GM21360 (cell line): ENCODE measurements at regions not wholly inside any gene's neighbourhood (a gene's known extent, or its start where the extent isn't known, plus 50 kb on each side); places are given as distances from the start of the nearest gene placed in this dataset.

Experiments used
- ATAC-seq: cut with Tn5 transposase; IDR thresholded peaks from one replicate; pipeline ENCODE4 v1.9.1; 2021; ENCODE audit warnings: mild to moderate bottlenecking, moderate library complexity; ENCODE audit not compliant: unreplicated experiment

DNA sequence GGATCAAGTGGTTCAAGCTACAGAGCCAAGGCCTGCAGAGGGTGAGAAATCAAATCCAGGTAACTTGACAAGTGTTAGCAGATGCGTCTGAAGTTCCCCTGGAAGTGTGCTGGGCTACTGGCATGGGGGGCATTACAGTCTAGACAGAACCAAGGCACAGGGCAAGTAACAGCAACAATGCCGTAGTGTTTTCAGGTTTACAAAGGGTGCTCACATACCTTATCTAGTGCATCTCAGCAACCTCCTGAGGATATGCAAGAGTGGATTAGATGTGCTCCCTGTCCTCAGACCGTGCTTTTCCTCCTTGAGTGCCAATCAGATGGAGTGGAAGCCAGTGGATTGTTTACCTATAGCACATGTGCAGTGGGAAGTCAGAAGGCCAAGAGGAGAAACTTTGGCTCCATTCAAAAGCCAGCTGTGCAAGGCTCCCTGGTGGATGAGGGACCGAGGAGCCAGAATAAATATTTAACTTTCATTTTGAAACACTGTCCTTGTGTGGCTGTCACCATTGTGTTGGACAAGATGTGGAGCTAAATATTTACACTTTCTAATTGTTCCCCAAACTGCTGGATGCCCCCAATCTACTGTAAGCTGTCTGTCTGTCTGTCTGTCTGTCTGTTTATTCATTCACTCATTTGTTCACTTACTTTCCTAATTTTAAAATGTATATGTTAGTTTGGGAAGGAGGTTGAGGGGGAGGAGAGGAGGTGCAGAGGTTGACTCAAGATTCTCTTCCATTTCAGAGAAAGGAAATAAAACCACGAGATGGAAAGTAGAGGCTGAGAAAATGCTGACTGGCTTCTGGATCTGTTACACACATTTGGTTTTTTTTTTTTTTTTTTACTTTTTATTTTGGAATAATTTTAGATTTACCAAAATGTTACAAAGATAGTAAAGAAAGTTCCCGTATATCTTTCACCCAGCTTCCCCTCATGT is 184.0 kb upstream of the PARP11 start:
- no peak for ATAC-seq

DNA sequence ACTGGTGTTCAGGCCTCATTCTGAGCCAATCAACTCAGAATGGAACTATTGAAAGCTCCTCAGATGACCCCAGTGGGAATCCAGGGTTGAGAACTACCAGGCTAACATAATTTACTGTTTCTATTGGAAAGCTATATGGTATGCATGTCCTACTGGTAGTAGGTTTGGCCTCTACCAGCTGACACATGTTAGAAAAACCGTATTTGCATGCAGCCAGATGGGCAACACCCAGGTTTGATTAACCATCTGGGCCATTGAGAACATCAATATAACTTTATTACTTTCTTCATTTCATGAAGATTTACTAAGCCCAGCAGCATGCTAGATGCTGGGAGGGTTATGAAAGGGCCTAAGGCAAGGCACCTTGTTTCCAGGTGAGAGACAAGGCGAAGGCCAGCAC is 181.4 kb upstream of the PARP11 start:
- ATAC-seq = no peak

DNA sequence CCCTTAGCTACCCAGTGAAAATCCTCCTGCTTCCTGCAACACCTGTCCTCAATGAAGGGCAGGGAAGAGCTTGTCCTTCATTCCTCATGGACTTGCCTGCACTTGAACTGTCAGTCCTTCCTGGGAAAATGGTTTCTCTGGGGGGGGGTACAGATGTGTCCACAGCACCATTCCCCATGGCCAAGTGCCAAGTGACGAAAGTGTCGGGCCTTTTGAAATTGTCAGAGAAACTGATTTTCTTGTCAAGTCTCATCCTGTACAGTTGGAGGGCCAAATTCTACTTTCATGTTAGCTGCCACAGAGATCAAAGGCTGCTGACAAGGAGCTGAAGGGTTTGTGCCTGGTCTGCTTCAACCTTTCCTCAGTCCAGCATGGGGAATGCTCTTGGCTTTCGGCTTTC is 179.5 kb upstream of the PARP11 start:
- ATAC-seq = no peak

DNA sequence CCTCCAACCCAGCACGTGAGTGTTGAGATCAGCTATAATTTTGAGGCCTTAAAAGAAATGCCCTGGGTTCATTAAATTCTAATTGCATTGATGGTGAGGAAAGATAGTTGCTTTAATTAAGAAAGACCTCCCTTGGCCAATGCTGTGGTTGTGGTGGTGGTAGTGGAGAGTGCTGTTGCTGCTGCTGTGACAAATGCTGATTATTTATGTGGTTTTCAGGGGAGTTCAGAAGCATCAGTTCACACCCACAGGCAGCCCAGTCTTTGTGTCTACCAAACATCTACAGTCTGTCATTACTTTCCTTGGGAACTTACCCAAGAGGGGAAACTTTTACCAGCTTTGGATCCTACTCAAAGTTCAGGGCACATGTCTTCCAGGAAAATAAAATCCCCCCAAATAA is 178.4 kb upstream of the PARP11 start:
- ATAC-seq = no peak

DNA sequence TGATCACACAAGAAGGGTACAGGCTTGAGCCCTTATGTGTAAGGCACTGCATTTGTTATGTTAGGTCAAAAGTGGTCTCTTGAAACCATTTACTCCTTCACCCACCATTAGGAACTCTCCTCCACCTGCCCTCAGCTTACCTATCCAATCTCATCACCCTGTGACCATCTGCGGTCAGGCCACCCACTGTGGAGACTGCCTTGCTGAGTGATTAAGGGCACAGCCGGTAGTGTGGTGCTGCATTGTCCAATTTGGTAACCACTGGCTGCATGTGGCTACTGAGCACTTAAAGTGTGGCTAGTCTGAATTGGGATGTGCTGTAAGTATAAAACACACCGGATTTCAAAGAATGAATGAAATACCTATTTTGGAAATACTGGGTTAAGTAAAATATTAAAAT is 177.1 kb upstream of the PARP11 start:
- no peak for ATAC-seq

DNA sequence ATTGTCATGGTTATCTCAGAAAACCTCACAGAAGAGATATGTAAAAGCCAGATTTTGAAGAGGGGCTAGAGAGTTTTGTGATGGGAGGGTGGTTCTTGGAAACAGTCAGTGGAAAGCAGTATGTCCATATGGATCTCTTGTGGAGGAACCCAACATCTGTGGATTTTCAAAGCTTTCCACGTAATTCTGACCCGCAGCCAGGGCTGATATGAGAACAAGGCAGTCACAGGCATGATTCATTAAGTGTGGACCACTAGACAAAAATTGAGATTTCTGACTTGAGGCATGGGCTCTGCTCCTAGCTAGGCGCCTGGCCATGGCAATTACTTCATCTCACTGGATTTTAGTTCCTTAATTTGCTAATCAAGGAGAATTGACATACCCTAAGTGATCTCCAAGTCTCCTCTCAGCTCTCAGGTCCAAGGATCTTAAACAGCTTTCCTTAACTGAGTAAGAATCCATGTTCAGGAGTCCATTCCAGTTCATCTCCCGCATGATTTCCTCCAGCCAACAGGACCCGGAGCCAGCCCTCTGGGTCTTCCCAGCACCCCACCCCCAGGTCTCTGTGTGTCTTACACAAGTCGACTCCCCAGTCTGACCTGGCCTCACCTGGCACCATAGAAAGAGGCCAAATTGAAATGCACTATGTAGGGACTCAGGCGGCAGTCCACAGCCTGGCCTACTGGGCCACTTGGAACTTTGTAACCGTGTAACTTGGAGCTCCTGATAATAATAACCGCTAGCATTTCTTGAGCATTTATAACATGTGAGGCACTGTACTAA is 176.3 kb upstream of the PARP11 start:
- ATAC-seq = no peak

DNA sequence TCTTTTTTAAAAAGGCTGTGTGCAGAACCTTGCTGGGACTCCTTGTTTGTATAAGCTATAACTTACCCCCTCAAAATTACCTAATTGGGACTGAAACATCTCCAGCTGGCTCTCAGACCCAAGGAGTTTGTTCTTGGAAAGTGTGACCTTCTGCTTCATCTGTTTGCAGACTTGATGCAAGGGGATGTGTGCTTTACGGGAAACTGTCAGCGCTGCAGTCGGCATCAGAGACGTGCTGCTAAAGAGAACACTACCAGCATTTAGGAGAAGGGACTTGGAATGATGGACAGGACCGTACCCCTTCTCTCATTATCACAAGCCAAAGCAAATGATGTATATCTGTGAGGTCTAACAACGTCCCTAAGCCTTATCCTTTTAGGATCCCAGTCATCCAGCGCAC is 174.2 kb upstream of the PARP11 start:
- ATAC-seq = no peak

DNA sequence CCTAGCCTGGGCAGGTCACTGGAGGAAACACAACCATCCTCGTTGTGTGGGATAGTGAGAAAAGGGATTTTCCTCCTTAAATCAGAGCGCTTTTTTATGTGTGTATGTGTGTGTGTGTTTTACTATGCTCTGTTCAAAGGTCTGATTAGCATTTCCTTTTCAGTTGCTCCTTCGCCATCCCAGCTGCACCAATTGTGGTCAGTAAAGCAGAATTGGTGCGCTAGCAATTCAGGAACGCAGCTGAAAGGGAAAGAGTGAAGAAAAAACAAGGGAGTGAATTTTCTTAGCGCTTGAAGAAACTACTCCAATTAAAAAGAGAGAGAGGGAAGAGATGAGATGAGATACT is 173.3 kb upstream of the PARP11 start:
- no peak for ATAC-seq

DNA sequence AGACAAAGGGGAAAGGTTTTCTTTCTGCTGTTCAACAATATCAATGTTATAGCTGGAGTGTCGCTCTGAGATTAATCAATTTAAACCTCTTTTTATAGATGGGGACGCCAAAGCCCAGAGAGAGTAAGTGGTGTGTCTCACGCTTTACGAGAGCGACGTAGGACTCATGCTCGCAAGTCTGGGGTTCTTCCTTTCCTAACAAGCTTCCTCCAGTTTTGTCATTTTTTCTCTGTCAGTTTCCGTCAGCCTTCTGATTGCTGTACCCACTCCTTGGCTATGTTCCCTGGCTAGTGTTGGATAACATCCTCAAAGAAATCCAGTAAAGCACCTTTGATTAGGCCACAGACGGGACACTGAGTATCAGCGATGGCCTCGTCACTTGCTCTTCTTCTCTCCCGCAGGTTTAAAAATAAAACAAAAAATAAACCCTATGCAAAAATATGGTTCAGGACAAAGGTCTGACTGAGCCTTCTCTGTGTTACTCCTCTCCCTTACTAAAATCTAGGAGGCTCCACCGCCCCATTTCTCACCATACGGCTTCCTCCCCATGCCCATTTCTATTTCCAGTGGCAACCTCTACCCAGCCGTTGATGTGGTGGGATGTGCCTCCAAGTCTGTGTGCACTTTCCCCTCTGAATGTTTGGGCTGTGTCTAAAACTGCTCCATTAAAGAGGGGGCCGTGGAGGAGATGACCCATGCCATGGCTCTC is 172.7 kb upstream of the PARP11 start:
- no peak for ATAC-seq

DNA sequence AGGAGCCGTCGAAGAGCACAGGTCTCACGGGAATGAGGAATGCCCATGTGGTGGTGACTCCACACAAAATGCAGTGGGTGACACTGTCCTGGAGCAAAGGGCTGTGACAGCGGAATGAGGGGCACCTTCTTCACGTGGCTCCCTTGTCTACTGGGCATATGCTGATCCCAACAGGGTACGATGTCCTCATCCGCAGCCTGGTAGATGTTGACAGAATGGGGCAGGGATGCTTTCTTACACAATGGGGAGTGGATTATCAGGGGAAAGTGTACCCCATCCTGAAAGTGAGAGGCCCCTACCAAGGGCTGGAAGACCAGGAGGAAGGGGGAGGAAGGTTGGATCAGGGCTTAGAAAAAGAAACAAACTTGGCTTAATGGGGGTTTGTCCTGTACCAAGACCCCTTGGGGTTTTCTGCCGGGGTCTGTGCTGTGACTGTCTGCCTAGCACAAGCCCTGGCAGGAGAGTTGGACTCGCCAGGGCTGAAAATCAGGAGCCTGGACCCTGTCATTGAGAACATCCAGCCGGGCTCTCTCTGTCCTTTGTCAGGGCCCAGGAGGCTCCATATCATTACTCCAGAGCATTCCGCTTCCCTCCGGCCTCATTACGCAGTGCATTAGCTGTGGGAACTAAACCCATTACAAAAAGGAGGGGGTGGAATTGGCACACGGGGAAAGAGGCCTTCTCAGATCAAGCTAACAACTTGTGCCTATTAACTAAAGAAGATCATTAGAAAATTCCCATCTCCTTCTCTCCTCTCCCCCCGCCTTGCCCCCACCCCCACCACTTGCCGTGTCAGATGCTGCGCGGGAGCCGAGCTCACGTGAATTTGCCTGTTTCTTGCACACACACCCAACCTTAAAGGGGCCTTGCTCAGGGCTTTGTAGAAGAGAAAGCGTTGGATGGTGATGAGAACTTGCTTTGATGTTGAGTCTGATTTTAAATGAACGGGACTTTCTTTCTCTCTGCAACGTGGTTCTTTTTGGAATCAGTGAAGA is 171.8 kb upstream of the PARP11 start:
- no peak for ATAC-seq

DNA sequence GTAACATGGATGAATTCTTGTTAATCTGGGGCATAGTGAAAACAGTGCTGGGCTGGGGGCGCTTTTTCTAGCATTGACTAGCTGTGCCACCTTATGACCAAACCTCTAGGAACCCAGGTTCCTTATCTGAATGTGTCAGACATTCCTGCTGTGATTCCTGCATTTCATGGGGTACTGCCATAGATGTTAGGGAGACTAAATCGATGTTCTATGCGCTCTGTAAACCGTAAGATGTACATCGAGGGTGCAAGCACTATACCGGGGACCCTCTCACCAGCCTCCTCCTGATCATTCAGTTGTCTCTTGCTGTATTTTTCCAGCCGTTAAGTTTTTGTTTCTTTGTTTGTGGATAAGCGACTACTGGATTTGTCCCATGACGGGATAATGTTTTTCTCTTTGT is 170.9 kb upstream of the PARP11 start:
- no peak for ATAC-seq

DNA sequence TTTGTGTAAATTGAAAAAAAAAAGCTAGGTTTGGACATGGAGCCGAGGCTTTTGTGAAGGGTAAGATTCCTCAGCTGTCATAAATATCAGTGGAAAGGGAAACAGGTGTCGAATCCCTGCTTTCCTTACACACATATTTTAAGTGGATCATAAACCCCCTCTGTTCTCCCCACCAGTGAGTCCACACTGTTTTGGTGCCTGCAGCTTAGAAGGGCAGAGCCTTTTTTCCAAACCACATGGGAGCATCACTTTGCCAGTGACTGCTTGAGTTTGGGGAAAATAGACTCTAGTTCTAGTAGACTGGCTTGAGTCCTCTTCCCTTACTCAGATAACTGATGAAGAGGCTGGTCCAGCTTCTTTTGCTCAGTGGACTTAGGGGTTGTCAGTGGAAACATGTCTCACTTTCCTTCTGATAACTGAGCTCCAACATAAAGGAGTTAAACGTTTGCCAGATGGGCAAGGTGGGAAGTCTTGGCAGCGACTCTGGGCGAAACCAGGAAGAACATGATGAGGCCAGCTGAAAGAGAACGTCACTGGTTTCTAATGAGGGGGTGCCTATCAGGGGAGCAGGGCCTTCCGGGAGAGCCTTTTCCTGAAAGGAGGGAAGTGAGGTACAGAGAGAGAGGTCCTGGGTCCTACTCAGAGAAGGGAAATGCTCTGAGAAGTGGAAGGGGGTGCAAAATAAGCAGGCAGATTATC is 168.1 kb upstream of the PARP11 start:
- no peak for ATAC-seq

DNA sequence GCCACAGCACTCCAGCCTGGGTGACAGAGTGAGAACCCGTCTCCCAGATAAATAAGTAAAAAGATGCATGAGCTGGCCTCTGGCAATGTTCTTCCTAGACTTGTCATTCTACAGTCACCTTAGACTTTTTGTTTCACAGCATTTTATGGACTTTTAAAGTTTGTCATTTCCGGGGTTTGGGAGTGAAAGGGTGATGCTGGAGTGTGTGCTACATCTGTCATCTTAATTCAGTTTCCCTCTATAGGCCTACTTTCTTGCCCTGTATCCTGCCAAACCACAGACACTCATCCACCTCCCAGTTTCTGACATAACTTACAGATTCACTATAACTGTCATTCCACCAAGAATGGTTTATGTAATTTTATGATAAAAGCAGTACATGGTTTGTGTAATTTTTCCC is 166.7 kb upstream of the PARP11 start:
- no peak for ATAC-seq

DNA sequence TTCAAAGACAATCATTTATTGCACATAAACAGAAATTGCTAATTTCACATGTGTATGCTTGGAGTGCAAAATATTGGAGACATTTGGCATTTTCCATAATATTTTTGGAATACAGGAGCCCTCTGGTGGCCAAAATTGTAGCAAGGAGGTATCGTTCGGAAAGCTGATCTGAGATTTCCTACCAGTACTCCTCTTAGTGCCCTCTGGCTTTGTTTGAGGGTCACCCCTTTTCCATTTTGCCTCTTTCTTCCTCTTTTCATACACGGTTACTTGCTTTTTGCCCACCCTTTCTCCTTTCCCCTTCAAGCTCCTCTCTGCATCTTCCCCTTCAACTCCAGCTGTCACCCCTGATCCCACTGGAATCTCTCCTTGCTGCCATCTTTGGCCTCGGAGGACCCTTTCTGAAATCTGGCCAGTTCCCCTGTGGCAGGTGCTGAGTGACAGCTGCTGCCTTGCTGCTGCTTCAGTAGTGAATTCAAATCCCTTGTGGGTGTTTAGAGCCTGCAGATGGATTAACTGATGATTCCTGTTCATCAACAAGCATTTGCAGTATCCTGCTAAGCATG is 164.6 kb upstream of the PARP11 start:
- no peak for ATAC-seq

DNA sequence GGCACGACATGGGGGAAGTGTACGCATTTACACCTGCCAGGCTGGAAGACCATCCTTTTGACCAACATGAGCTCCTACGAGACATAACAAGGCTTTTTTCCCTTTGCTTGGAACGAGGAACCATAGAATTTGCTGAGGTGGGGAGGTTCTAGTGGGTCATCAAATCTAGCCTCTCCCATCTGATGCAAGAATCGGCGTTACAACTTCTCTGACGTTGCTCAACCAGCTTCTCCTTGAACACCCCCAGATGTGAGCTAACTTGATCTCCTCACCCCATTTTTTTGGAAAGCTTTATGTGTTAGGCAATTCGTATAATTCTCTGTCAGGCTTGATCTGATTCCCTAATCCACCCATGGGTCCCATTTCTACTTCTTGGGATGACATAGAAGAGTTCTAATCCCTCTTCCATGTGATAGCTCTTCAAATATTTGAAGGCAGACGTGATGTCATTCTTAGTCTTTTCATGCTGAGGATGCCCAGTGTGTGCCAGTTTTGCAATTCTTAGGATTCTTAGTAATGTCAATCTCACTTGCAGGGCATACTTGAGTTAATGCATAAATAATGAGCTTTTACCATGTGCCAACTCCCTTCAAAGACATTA is 163.6 kb upstream of the PARP11 start:
- no peak for ATAC-seq

DNA sequence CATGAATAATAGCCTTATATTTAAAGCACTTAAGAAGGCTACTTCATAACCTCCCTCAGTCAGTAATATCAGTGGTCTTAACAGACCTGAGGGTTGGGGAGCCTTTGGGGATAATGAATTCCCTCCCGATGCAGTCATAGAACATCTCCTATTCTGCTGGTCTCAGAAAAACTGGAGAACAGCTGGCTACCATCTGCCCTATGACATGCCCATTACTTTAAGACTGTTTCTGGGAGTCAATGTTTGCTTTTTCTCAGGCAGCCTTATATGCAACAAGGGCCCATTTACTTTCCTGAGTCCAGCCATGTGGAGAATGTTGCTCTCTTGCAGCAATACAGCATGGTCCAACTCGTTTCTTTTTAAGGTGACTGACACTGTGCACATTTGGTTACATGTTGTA is 161.7 kb upstream of the PARP11 start:
- ATAC-seq = no peak

DNA sequence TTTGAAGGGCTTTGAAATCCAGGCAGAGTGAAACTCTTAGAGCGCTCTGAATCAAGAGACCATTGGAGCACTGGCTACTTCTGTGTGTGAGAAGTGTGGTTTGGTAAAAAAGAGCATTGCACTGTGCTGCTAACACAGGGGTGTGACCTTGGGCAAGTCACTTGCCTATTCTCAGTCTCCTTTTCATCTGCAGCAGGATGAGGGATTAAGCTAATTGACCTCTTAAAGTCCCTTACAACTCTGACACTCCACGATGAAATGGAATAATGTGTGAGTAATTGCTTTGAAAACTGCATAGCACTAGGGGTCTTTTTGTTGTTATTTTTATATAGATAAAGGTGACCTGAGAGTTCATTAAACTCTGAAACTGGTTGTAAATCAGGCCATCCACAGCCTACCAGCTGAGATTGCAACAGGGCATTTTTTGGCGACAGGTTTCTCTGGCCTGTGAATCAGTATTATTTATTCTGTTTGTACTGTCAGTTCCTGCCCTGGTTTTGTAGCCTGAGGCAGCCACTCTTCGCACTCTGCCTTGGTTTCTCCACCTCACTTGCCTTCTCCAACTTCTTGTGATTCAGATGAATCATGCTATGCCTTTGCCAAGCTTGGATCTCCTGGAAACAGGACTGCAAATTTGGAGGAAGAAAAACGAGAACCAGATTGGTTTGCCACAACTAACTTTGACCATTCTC is 159.9 kb upstream of the PARP11 start:
- no peak for ATAC-seq

DNA sequence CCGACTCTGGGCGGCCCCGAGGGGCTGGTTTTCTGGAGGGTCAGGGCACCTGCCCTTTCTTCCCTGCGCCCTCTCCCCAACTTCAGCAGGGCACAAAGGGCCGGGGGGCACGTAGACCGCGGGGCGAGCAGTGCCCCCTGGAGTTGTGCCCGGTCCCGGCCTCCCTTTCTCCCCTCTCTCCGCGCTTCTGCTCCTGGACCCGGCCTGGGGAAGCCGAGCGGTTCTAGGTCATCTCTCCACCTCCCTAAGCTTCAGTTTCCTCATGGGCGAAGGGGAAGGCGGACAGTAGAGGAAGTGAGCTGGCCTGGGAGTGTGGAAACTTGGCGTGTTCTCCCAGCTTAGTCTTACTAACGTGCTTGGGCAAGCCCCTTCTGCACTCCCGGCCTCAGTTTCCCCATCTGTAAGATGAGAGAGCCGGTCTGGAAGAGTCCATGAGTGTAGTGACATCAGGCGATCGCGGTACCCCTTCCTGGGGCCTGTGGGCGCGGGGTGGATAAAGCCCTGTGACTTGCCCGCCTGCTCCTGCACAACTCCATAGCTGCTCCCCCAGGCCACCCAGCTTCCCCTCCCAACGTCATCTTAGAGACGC is 158.6 kb upstream of the PARP11 start:
- no peak for ATAC-seq
